PC-3 (cell line): ENCODE measurements at regions not wholly inside any gene's neighbourhood (a gene's known extent, or its start where the extent isn't known, plus 50 kb on each side); places are given as distances from the start of the nearest gene placed in this dataset.

Experiments
- ATAC-seq: fragments of 200-7000 bp; cut with Tn5 transposase; 2 replicates; pipeline ENCODE4 v1.9.1; 2020; ENCODE audit warnings: mild to moderate bottlenecking, moderate library complexity
- BruUV-seq: library from RNA; stranded (reverse); fragments of 400-500 nt; replicated peaks from 2 replicates; lab custom pipeline; 2021; lab: Mats Ljungman, UMichigan
- CTCF ChIA-PET: fragments of 300-600 bp; sonication (Branson Sonifier 250); formaldehyde crosslinking; loops from one replicate; lab custom pipeline; 2022; ENCODE audit warnings: antibody characterized with exemption; lab: Charles Lee
- POLR2A ChIA-PET: fragments of 300-600 bp; sonication (Branson Sonifier 250); formaldehyde crosslinking; loops from one replicate; lab custom pipeline; 2022; ENCODE audit warnings: antibody characterized with exemption; ENCODE audit not compliant: unreplicated experiment; lab: Charles Lee
- DNase-seq: peaks from one replicate; pipeline ENCODE4 v3.0.0-alpha.2; 2015
- H2AFZ ChIP-seq: fragments of 300-600 bp; sonication (generic); 2 replicates; pipeline ENCODE4 v1.6.0; 2016; ENCODE audit warnings: antibody characterized with exemption, low read length
- H3F3A ChIP-seq: fragments of 300-600 bp; sonication (generic); one replicate; pipeline ENCODE4 v1.6.0; 2017; ENCODE audit warnings: antibody characterized with exemption, low read length, control low read depth, mild to moderate bottlenecking; ENCODE audit not compliant: unreplicated experiment
- H3K27ac ChIP-seq: fragments of 300-600 bp; sonication (generic); 2 replicates; pipeline ENCODE4 v1.5.1; 2016; ENCODE audit warnings: mild to moderate bottlenecking, low read length
- H3K27me3 ChIP-seq: fragments of 300-600 bp; sonication (generic); 2 replicates; pipeline ENCODE4 v1.6.1; 2016; ENCODE audit warnings: low read length, mixed read lengths
- H3K36me3 ChIP-seq: fragments of 300-600 bp; sonication (generic); 2 replicates; pipeline ENCODE4 v1.6.1; 2016; ENCODE audit warnings: low read depth, mixed run types, low read length, mixed read lengths
- H3K4me1 ChIP-seq: fragments of 300-600 bp; sonication (generic); 2 replicates; pipeline ENCODE4 v1.5.1; 2016; ENCODE audit warnings: low read length; ENCODE audit not compliant: insufficient read depth
- H3K4me2 ChIP-seq: fragments of 300-600 bp; sonication (generic); 2 replicates; pipeline ENCODE4 v1.6.0; 2016; ENCODE audit warnings: low read length
- H3K4me3 ChIP-seq: fragments of 300-600 bp; sonication (generic); 2 replicates; pipeline ENCODE4 v1.5.1; 2016; ENCODE audit warnings: mild to moderate bottlenecking, low read length, mixed read lengths
- H3K79me2 ChIP-seq: fragments of 300-600 bp; sonication (generic); 2 replicates; pipeline ENCODE4 v1.6.1; 2017; ENCODE audit warnings: low read length, mixed read lengths
- H3K9ac ChIP-seq: fragments of 300-600 bp; sonication (generic); 2 replicates; pipeline ENCODE4 v1.6.0; 2016; ENCODE audit warnings: mild to moderate bottlenecking, low read length
- H3K9me2 ChIP-seq: fragments of 300-600 bp; sonication (generic); replicated peaks from 2 replicates; pipeline ENCODE4 v1.6.1; 2016; ENCODE audit warnings: mixed run types, low read length, mixed read lengths
- H3K9me3 ChIP-seq: fragments of 300-600 bp; sonication (generic); 2 replicates; pipeline ENCODE4 v1.6.1; 2016; ENCODE audit warnings: low read length, mixed read lengths
- H4K20me1 ChIP-seq: fragments of 300-600 bp; sonication (generic); 2 replicates; pipeline ENCODE4 v1.6.1; 2016; ENCODE audit warnings: low read length, mixed read lengths
- EZH2 ChIP-seq: fragments of 300-600 bp; sonication (generic); IDR thresholded peaks from one replicate; pipeline ENCODE4 v1.6.1; 2017; ENCODE audit warnings: antibody characterized with exemption, mild to moderate bottlenecking, low read length; ENCODE audit not compliant: unreplicated experiment
- EZH2phosphoT487 ChIP-seq: fragments of 300-600 bp; sonication (generic); IDR thresholded peaks from 2 replicates; pipeline ENCODE4 v1.6.1; 2018; ENCODE audit warnings: mild to moderate bottlenecking, antibody characterized with exemption, low read length, borderline replicate concordance
- intact Hi-C: fragments of 100-400 bp; cut with micrococcal nuclease; formaldehyde crosslinking; loops from 2 replicates; pipeline ENCODE4 v1.9.0; 2023
- TF ChIP-seq, protein P1 (sequence below): fragments of 300-600 bp; sonication (generic); conservative IDR thresholded peaks from 2 replicates; pipeline ENCODE4 v1.5.1; 2017; ENCODE audit warnings: antibody characterized with exemption, low read depth, mild to moderate bottlenecking, low read length

DNA sequence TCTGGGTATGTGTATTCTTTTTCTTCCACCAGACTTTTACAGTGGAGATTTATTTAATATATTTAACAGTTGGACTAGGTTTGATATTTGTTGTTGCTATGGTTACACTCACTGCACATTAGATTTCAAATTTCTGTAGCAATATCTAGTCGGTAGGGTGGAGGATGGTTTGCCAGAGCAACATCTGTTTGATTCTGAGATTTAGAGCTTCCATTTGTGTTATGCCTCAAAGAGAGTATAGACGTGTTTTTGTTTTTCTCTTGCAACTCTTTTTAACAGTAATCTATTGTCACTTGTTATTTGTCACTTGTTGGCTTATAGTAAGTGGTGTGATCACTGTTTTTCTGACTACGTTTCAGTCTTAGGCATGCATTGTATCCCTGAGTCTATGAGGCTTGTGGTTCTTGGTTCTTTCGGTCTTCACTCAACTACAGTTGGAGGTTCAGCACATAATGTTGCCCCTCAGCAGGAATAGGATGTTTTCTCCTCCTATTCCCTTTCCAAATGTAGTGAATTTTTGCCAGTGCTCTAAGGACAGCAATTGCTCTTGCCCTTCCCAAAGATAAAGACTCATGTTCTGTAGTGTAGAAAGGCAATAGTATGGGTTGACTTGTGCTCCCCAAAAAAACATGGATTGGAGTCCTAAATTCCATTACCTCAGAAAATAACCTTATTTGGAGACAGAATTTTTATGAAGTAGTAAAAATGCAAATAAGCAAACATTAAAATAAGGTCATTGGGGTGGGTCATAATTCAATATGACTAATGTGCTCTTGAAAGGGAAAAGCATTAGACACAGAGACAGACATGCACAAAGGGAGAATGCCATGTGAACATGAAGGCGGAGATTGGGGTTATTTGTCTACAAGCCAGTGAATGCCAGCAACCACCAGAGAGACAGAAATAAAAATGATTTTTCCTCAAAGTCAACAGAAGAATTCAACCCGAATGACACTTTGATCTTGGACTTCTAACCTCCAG lies 692.1 kb downstream of the DIPK2A start:
- CTCF ChIA-PET, result no interaction called here
- POLR2A ChIA-PET, result no interaction called here
- Histone ChIP-seq H3K4me2 (no peak overlapping the region), H3K9ac (no peak overlapping the region), H3K36me3 (no peaks in the 10 kb centered on the region), H3K27me3 (no peaks in the 10 kb centered on the region), H3K27ac (no peak overlapping the region), H3F3A (no peaks in the 10 kb centered on the region), H3K4me3 (no peak overlapping the region), H2AFZ (no peak overlapping the region), H3K9me3 (no peaks in the 10 kb centered on the region), H3K79me2 (no peaks in the 10 kb centered on the region), H3K4me1 (no peaks in the 10 kb centered on the region), H3K9me2 (no peaks in the 10 kb centered on the region), H4K20me1 (no peaks in the 10 kb centered on the region)
- DNase-seq, result no peak
- BruUV-seq, result no TSS peak
- intact Hi-C loops, result no loop called here
- ATAC-seq, result no peak
- TF ChIP-seq, protein P1, sequence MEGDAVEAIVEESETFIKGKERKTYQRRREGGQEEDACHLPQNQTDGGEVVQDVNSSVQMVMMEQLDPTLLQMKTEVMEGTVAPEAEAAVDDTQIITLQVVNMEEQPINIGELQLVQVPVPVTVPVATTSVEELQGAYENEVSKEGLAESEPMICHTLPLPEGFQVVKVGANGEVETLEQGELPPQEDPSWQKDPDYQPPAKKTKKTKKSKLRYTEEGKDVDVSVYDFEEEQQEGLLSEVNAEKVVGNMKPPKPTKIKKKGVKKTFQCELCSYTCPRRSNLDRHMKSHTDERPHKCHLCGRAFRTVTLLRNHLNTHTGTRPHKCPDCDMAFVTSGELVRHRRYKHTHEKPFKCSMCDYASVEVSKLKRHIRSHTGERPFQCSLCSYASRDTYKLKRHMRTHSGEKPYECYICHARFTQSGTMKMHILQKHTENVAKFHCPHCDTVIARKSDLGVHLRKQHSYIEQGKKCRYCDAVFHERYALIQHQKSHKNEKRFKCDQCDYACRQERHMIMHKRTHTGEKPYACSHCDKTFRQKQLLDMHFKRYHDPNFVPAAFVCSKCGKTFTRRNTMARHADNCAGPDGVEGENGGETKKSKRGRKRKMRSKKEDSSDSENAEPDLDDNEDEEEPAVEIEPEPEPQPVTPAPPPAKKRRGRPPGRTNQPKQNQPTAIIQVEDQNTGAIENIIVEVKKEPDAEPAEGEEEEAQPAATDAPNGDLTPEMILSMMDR, result no peak
- TF ChIP-seq EZH2, result no peak
- TF ChIP-seq EZH2phosphoT487, result no peak

- no peak for DNase-seq
- no TSS peak for BruUV-seq
- ChIA-PET CTCF (no interaction called here), POLR2A (no interaction called here)
- Histone ChIP-seq H3K9ac (no peak overlapping the region), H4K20me1 (no peaks in the 10 kb centered on the region), H3K4me1 (no peaks in the 10 kb centered on the region), H3K4me3 (no peak overlapping the region), H3K27me3 (no peaks in the 10 kb centered on the region), H3K9me3 (no peaks in the 10 kb centered on the region), H3F3A (no peaks in the 10 kb centered on the region), H3K27ac (no peak overlapping the region), H3K9me2 (no peaks in the 10 kb centered on the region), H2AFZ (no peak overlapping the region), H3K4me2 (no peak overlapping the region), H3K79me2 (no peaks in the 10 kb centered on the region), H3K36me3 (no peaks in the 10 kb centered on the region)
- TF ChIP-seq EZH2phosphoT487 (no peak), EZH2 (no peak)
- TF ChIP-seq, protein P1, result no peak
- no peak for ATAC-seq
- intact Hi-C loops, result no loop called here
Measured at GRCh38 chr3:144665567-144666053, 694.0 kb downstream of the DIPK2A start.

GRCh38 chr3:144670571-144670970 lies 698.9 kb downstream of the DIPK2A start:
- ChIA-PET POLR2A (no interaction called here), CTCF (no interaction called here)
- TF ChIP-seq EZH2 (no peak), EZH2phosphoT487 (no peak)
- TF ChIP-seq, protein P1, result no peak
- intact Hi-C loops, result no loop called here
- H3K4me3 ChIP-seq, result no peak overlapping the region
- H3K4me2 ChIP-seq, result no peak overlapping the region
- ATAC-seq, result no peak
- BruUV-seq, result no TSS peak
- H4K20me1 ChIP-seq, result no peaks in the 10 kb centered on the region
- H3K27me3 ChIP-seq, result no peaks in the 10 kb centered on the region
- no peak for DNase-seq
- H3K4me1 ChIP-seq, result no peaks in the 10 kb centered on the region
- no peaks in the 10 kb centered on the region for H3K9me2 ChIP-seq
- H3K27ac ChIP-seq, result no peak overlapping the region
- no peaks in the 10 kb centered on the region for H3K79me2 ChIP-seq
- no peaks in the 10 kb centered on the region for H3K36me3 ChIP-seq
- no peaks in the 10 kb centered on the region for H3K9me3 ChIP-seq
- no peak overlapping the region for H3K9ac ChIP-seq
- no peak overlapping the region for H2AFZ ChIP-seq
- H3F3A ChIP-seq, result no peaks in the 10 kb centered on the region
